Transverse colon (tissue), 4 donors: ENCODE measurements at regions not wholly inside any gene's neighbourhood (a gene's known extent, or its start where the extent isn't known, plus 50 kb on each side); places are given as distances from the start of the nearest gene placed in this dataset.

ENCODE experiments used
- DNase-seq: peaks from one replicate; pipeline ENCODE4 v3.0.0-alpha.2; 2019
- H3K27ac ChIP-seq, 4 donors: fragments of 200-600 bp; sonication (generic); 2 replicates each; pipeline ENCODE4 v1.5.1; 2016 to 2018; ENCODE audit warnings: inconsistent platforms in 4 of 4
- H3K27me3 ChIP-seq: fragments of 200-600 bp; sonication (generic); 2 replicates; pipeline ENCODE4 v1.5.1; 2017; ENCODE audit warnings: inconsistent platforms
- H3K36me3 ChIP-seq, 4 donors: fragments of 200-600 bp; sonication (generic); 2 replicates each; pipeline ENCODE4 v1.5.1; 2017 to 2019; ENCODE audit warnings: inconsistent platforms in 4 of 4
- H3K4me1 ChIP-seq, 4 donors: fragments of 200-600 bp; sonication (generic); 2 replicates each; pipeline ENCODE4 v1.5.1; 2017 to 2020; ENCODE audit warnings: inconsistent platforms in 4 of 4
- H3K4me3 ChIP-seq, 4 donors: fragments of 200-600 bp; sonication (generic); 1 replicate in 1 of 4; 2 replicates in 3 of 4; pipeline versions ENCODE4 v1.5.1 to v1.6.1; 2017 to 2019; ENCODE audit warnings: inconsistent platforms in 4 of 4
- H3K9me3 ChIP-seq, 2 donors: fragments of 200-600 bp; sonication (generic); 2 replicates each; pipeline ENCODE4 v1.5.1; 2017 to 2019; ENCODE audit warnings: inconsistent platforms in 2 of 2
- EP300 ChIP-seq: sonication (generic); formaldehyde crosslinking; IDR thresholded peaks from one replicate; pipeline ENCODE4 v1.6.1; 2017; ENCODE audit warnings: antibody characterized with exemption, low read depth
- POLR2A ChIP-seq: fragments of 450-650 bp; IDR thresholded peaks from one replicate; pipeline ENCODE4 v1.6.1; 2016; ENCODE audit warnings: antibody characterized with exemption, mild to moderate bottlenecking, moderate library complexity
- POLR2AphosphoS5 ChIP-seq, 3 donors: sonication (generic); formaldehyde crosslinking; IDR thresholded peaks; one replicate each; pipeline ENCODE4 v1.6.1; 2016; ENCODE audit warnings: antibody characterized with exemption in 3 of 3
- WGBS, 2 donors: methylation state at CpG; one replicate each; pipeline ENCODE4 v1.1.5; 2018; ENCODE audit warnings: low coverage in 1 of 2; 5-methylcytosine and 5-hydroxymethylcytosine counted together
- in situ Hi-C, 4 donors: fragments of 200-750 bp; cut with MboI; loops; one replicate each; pipeline versions ENCODE4 v1.15.0 to v1.15.1; 2017; ENCODE audit warnings: low sequenced_read_pairs in 3 of 4, low pct_ligation_motif_present in 1 of 4, low pct_unique_long_range_greater_than_20kb in 1 of 4
- intact Hi-C: fragments of 100-400 bp; cut with DNase I; formaldehyde crosslinking; loops from one replicate; pipeline ENCODE4 v1.15.1; 2023; ENCODE audit warnings: low total_unique reads
- TF ChIP-seq, protein P1 (sequence below), 5 experiments: fragments of 200-600 bp in 3 of 5; fragments of 450-650 bp in 2 of 5; sonication (generic) in 3 of 5; IDR thresholded peaks; 1 replicate in 2 of 5; 2 replicates in 3 of 5; pipeline ENCODE4 v1.5.1; 2016 to 2017; ENCODE audit warnings: antibody characterized with exemption in 5 of 5, inconsistent platforms in 3 of 5, mild to moderate bottlenecking in 2 of 5, moderate library complexity in 1 of 5

DNA sequence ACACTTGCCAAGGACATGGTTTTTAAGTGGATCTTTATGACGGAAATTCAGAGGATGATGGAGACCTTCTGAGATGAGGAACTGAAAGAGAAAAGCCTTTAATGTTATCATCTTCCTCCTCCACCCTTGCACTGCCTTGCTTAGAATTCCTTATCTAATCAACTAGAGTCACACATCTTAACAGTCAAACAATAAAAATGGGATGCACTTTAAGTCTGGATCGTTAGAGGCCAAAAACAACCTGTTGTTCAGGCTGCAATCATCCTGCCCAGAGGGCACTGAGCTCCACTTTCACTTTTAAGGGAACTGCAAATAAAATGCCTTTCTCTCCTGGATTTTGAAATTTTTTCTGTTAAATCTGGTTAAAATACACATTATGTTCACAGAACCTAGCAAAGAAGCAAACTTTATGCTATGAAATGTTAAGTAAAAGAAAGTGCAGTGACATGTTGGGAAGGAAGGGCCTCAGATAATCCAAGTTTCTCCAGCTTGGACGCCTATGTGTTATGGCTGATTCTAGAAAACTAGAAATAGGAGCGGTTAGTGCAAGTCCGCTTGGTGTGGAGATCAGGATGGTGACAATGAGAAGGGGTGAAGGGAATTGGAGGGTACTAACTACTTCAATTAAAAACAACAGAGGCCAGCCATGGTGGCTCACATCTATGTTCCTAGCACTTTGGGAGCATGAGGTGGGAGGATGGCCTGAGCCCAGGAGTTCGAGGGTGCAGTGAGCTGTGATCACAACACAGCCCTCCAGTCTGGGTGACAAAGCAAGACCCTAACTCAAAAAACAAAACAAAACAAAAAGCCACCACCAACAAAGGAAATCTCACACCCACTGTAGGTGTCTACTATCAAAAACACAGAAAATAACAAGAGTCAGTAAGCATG lies 66.4 kb upstream of the KIF13A start:
- H3K27me3 ChIP-seq, result no peaks in the 10 kb centered on the region
- H3K36me3 ChIP-seq, result no peaks in the 10 kb centered on the region
- H3K4me1 ChIP-seq, result peaks cover 5 to 28% (median 10%) of the 10 kb centered on the region in 4 donors
- DNase-seq, result no peak
- no peaks in the 10 kb centered on the region for H3K9me3 ChIP-seq
- TF ChIP-seq EP300, result no peak
- TF ChIP-seq, protein P1, sequence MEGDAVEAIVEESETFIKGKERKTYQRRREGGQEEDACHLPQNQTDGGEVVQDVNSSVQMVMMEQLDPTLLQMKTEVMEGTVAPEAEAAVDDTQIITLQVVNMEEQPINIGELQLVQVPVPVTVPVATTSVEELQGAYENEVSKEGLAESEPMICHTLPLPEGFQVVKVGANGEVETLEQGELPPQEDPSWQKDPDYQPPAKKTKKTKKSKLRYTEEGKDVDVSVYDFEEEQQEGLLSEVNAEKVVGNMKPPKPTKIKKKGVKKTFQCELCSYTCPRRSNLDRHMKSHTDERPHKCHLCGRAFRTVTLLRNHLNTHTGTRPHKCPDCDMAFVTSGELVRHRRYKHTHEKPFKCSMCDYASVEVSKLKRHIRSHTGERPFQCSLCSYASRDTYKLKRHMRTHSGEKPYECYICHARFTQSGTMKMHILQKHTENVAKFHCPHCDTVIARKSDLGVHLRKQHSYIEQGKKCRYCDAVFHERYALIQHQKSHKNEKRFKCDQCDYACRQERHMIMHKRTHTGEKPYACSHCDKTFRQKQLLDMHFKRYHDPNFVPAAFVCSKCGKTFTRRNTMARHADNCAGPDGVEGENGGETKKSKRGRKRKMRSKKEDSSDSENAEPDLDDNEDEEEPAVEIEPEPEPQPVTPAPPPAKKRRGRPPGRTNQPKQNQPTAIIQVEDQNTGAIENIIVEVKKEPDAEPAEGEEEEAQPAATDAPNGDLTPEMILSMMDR (IDR thresholded peaks at IDR 0.05), result no peak
- no peak for TF ChIP-seq POLR2AphosphoS5 (IDR thresholded peaks at IDR 0.05)
- no peak for TF ChIP-seq POLR2A
- intact Hi-C loops (no loop called here), in situ Hi-C loops (no loop called here)
- H3K27ac ChIP-seq, result peak overlapping the region; percentile 58 to 77 (median 72)
- H3K4me3 ChIP-seq, result no peak overlapping the region
- WGBS, 2 donors, result 46 to 58% methylated on average over 4 to 6 of the region's 6 CpGs

DNA sequence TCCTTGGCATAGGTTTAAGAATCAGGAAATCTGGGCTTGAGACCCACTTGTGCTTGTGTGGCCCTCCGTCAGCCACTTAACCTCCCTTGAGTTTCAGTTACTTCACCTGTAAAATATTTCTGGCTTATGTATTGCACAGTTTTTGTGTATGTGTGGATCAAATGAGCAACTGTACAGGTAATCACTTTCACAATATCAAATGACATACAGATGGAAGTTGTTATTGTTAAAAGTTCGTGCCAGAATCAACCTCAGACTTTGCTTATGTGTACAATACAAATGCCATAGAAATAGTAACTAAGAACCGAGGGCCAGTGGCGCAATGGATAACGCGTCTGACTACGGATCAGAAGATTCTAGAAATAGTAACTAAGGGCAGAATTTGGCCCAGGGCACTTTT lies 65.6 kb upstream of the KIF13A start:
- in situ Hi-C loops (no loop called here), intact Hi-C loops (no loop called here)
- WGBS, 2 donors, result 38 to 49% methylated on average over 7 of the region's 7 CpGs
- Histone ChIP-seq H3K27me3 (no peaks in the 10 kb centered on the region), H3K4me1 (peaks cover 5 to 33% (median 13%) of the 10 kb centered on the region in 4 donors), H3K9me3 (no peaks in the 10 kb centered on the region), H3K4me3 (no peak overlapping the region), H3K36me3 (no peaks in the 10 kb centered on the region), H3K27ac (peak overlapping the region; percentile 58 to 77 (median 72))
- DNase-seq, result no peak
- TF ChIP-seq EP300 (no peak), POLR2A (no peak), POLR2AphosphoS5 (IDR thresholded peaks at IDR 0.05) (no peak)
- TF ChIP-seq, protein P1 (IDR thresholded peaks at IDR 0.05), result no peak

GRCh38 chr6:18049646-18050045 lies 62.2 kb upstream of the KIF13A start:
- intact Hi-C loops (no loop called here), in situ Hi-C loops (no loop called here)
- 85% methylated on average over 2 of the region's 2 CpGs; no CpG with 5 or more reads in 1 of the 2 donors for WGBS, 2 donors

DNA sequence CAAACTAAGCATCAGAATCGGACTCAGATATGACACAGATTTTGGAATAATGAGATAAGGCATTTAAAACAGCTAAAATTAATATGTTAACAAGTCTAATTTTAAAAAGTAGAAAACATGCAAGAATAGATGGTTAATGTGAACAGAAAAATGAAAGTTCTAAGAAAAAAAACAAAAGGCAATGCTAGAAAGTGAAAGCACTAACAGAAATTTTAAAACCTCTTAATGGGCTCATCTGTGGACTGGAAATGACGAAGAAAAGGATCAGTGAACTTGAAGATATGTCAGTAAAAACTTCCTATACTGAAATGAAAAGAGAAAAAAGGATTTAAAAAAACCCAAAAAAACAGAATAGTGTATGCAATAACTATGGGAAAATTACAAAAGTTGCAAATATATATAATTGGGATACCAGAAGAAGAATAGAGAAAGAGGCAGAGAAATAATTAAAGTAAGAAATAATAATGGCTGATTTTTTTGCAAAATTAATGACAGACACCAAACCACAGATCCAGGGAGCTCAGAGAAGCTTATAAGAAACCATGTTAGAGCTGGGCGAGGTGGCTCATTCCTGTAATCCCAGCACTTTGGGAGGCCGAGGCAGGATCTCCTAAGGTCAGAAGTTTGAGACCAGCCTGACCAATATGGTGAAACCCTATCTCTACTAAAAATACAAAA lies 61.7 kb upstream of the KIF13A start:
- intact Hi-C loops, result no loop called here
- 70 to 72% methylated on average over 3 to 4 of the region's 4 CpGs for WGBS, 2 donors
- no peaks in the 10 kb centered on the region for H3K36me3 ChIP-seq
- TF ChIP-seq, protein P1 (IDR thresholded peaks at IDR 0.05), result no peak
- no peak for TF ChIP-seq POLR2A
- H3K27me3 ChIP-seq, result no peaks in the 10 kb centered on the region
- DNase-seq, result no peak
- H3K4me1 ChIP-seq, result peaks cover 5 to 44% (median 21%) of the 10 kb centered on the region in 4 donors
- H3K9me3 ChIP-seq, result no peaks in the 10 kb centered on the region
- no peak overlapping the region for H3K4me3 ChIP-seq
- no peak overlapping the region for H3K27ac ChIP-seq
- in situ Hi-C loops, result no loop called here

More at GRCh38 chr6:18049646-18050045, 62.2 kb upstream of the KIF13A start:
- no peak for TF ChIP-seq EP300
- TF ChIP-seq POLR2A, result no peak
- TF ChIP-seq, protein P1 (IDR thresholded peaks at IDR 0.05), result no peak
- TF ChIP-seq POLR2AphosphoS5 (IDR thresholded peaks at IDR 0.05), result no peak
- H3K4me1 ChIP-seq, result peaks cover 5 to 45% (median 21%) of the 10 kb centered on the region in 4 donors
- no peaks in the 10 kb centered on the region for H3K36me3 ChIP-seq
- no peak overlapping the region for H3K4me3 ChIP-seq
- no peaks in the 10 kb centered on the region for H3K9me3 ChIP-seq
- no peaks in the 10 kb centered on the region for H3K27me3 ChIP-seq
- DNase-seq, result no peak
- H3K27ac ChIP-seq, result no peak overlapping the region
